ENCODE measurements at regions not wholly inside any gene's neighbourhood (a gene's known extent, or its start where the extent isn't known, plus 50 kb on each side); places are given as distances from the start of the nearest gene placed in this dataset.
"Not testable (repeated sequence)": the region's sequence is repeated elsewhere in the genome, so short reads cannot be mapped to it uniquely, and the experiment has no call there.

- no peak for DNase-seq (ENCODE audit: low spot score)
These were observed 441.5 kb upstream of the PCDH15 start for GRCh38 chr10:55242544-55242943.

DNA sequence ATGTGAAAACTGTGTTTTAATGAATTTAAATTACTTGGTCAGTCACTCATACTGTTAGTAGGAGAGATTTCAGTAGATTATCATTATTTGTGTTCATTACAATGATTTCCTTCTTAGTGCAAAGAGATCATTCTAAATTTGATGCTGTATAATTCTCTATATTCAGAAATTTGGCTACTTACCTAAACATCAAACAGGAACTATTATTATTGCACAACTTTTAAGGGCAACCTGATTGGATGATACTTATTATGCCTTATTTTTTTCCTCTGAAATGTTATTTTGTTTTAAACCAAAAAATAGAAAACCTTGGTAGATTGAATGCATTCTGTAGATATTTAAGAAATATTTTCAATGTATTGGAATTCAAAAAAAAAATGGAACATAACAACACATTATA lies 436.4 kb upstream of the PCDH15 start:
- no peak for DNase-seq (ENCODE audit: low spot score)

DNA sequence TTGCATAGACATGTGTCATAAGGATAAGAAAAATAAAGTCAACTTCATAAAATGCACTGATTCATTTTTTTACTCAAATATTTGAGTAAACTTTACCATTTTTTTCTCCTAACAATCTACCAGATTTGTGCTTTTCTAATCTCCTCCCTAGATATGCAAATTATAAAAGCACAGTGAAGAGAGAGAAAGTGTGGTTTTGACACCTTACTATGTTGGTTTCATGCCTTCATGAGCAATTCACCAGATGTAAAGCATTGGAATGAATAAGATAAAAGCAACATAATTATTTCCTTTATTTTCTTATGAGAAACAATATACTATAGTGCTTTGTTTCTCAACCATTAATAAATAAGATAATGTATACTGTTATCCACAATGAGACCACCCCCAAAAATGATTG lies 432.5 kb upstream of the PCDH15 start:
- DNase-seq (ENCODE audit: low spot score) = no peak

DNA sequence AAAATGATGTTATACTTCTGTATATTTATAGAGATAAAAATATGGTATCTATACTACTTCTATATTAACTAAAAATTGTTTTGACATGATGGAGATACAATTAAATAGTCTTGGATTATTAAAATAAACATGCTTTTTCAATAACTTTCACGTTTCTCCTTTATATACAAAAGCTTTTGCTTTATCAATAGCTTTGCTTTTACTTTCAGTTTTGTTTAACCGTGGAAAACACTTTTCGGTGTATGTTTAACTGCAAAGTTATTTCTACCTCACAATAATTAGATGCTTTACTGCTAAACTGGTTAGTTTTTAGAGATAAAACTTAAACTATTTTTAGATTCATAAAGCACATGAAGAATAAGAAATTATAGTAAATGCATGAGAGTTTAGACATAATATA lies 432.1 kb upstream of the PCDH15 start:
- no peak for DNase-seq (ENCODE audit: low spot score)

GRCh38 chr10:55232553-55232952 lies 431.5 kb upstream of the PCDH15 start:
- DNase-seq (ENCODE audit: low spot score) = no peak

DNA sequence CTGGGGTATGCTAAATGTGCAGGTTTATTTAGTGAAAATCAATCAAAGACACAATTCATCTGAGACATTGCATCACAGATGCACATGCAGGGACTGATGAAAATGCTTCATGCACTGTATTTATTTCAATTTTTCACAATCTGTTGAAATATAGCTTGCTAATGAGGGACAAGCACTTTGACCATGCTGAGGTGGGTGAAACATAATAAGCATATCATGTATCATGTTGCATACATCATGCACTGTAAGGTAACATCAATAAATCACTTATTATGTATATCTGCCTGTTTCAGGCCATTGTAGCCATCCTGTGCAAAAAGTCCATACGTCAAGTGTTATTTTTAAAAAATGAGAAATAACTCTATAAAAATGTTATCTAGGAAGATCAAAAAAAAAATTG lies 426.9 kb upstream of the PCDH15 start:
- no peak for DNase-seq (ENCODE audit: low spot score)

DNA sequence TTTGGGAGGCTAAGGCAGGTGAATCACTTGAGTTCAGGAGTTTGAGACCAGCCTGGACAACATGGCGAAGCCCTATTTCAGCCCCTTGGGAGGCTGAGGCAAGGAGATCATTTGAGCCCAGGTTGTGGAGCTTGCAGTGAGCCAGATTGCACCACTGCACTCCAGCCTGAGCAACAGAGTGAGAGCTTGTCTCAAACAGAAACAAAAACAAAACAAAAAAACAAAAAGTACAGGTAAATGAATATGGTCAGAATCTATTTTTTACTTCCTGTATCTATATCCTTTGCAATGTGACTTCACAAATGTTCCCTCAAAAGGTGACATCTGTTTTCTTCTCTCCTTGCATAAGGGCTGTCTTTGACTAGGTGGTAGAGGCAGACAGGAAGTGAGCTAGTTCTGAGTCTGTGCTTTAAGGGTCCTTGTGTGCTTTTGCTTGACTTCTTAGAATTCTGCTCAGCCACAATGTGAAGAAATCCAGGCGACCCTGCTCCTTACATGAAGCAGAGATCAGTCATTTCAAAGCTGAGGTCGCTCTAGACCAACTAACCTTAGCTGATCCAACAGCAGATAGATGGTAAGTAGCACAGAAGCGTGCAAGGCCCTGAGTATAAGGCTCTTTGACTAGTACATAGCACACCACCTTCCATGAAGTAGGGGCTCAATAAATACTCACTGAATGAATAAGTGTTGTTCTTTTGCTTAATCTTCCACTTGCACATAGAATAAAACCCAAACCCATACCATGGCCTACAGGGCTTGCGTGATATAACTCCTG lies 423.2 kb upstream of the PCDH15 start:
- DNase-seq (ENCODE audit: low spot score) = no peak

DNA sequence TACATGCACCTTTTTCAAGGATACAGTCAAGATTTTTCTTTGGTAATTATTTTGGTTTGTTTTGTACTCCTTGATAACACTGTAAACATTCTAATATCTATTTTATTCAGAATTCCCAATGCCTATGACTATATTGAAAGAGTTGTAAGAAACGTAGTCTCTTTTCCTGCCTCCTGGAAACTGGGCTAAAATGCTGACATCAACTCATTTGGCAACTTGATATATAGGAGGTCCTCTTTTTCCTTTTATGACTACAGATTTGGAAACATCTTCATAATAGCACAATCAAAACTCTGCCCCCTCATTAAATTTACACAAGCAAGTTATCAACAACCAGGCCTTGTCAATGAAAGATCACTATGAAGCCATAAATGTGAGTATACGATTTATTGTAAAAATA lies 422.3 kb upstream of the PCDH15 start:
- no peak for DNase-seq (ENCODE audit: low spot score)

- no peak for DNase-seq (ENCODE audit: low spot score)
These were observed 419.9 kb upstream of the PCDH15 start for GRCh38 chr10:55220975-55221374.

DNA sequence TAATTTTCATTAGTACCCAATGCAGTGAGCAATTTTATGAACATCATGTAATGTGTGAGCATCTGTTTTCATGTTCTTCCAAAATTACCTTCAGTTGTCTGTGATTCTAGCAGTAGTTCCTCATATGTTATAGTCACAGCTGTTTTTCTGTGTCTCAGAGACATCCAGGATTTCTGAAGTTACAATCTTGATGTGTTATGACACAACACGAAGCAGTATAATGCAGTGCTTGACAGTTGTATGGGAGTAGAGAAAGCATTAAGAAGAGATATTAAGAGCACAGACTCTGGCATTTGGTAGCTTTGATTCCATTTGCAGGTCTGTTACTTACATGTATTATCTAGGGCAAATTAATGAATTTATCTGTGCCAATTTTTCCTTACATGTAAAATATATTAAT lies 414.7 kb upstream of the PCDH15 start:
- no peak for DNase-seq (ENCODE audit: low spot score)

DNA sequence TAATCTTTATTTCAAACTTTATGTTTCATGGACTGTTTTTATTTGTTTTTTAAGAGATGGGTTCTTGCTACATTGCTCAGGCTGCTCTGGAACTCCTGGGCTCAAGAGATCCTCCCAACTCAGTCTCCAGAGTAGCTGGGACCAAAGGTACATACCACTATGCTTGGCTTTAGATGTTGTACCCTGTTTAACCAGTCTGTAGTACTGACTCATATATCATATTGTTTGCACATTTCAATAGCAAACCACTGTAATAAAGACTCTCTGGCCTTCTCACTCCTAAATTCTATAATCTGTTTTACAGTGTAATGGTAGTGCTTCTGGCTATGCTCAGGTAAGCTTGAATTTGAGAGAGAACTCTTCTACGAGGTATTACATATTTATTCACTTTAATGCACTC lies 413.6 kb upstream of the PCDH15 start:
- no peak for DNase-seq (ENCODE audit: low spot score)

DNA sequence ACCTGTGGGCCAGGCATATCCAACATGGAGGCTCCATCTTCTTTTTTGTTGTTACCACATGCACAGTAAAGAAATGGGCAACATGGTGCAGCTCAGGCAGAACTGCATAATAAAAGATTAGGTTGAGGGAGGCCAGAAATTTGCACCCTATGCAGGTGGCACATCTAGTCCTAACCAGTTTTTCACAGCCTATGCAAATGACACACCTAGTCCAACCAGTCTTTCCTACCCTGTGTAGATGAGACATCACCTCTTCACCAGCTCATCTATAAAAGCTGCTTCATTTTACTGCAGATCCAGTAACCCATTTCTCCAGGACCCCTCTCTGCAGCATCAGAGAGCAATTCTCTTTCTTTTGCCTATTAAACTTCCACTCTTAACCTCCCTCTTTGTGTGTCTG lies 411.0 kb upstream of the PCDH15 start:
- no peak for DNase-seq (ENCODE audit: low spot score)

DNA sequence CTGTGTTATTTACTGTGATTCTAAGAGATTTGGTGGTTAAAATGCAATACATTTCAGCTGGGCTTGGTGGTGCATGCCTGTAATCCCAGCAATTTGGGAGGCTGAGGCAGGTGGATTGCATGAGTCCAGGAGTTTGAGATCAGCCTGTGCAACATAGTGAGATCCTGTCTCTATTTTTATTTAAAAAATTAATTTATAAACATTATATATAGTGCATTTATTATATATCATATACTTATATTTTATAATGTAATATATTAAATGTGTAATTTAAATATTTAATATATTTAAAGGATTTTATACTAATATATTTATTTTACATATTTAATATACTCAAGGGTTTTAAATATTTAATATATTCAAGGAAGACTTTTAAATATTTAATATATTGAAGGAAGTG lies 402.8 kb upstream of the PCDH15 start:
- no peak for DNase-seq (ENCODE audit: low spot score)

DNA sequence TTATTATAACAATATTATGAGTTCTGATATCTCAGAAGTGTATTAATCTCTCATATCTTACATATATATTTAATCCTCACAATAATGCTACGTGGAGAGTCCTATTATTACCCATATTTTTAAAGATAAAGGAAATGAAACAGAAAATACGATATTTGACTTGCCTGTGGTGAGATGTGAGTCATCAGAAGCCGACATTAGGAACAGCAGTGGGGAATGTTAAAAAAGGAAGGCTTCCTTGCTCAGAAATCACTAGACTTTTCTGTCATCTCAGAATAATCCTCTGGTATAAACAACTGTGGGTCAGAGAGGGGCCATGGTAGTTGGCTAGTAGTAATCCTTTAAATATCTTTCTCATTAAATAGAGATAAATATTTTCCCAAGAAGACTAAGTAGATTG lies 402.3 kb upstream of the PCDH15 start:
- no peak for DNase-seq (ENCODE audit: low spot score)

GRCh38 chr10:55200020-55200419 lies 399.0 kb upstream of the PCDH15 start:
- DNase-seq (ENCODE audit: low spot score) = no peak

- no peak for DNase-seq (ENCODE audit: low spot score)
These were observed 390.3 kb upstream of the PCDH15 start for GRCh38 chr10:55191236-55191860.

GRCh38 chr10:55183993-55184392 lies 383.0 kb upstream of the PCDH15 start:
- DNase-seq (ENCODE audit: low spot score) = no peak

- DNase-seq (ENCODE audit: low spot score) = no peak
These were observed 379.3 kb upstream of the PCDH15 start for GRCh38 chr10:55180357-55180756.

DNA sequence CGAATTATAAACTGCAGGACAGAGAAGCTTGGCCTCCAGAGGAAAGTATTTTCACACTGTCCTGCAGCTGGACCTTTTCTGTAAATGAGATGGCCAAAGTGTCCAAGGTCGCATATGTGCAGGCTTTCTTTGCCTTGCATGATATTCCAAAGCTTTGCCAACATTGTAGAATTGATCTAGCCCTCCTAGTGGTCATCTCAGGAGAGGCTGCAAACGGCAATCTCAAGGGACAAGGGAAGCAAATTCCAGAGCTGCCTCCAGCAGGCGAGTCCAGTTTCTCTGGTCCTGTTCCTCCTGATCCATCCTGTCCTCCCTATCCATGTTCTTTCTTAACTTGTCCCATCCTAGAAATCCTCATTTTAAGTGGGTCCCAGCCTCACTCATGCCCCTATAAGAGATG lies 373.4 kb upstream of the PCDH15 start:
- no peak for DNase-seq (ENCODE audit: low spot score)

- DNase-seq (ENCODE audit: low spot score) = no peak
These were observed 368.5 kb upstream of the PCDH15 start for GRCh38 chr10:55169493-55169892.

GRCh38 chr10:55168343-55168742 lies 367.3 kb upstream of the PCDH15 start:
- no peak for DNase-seq (ENCODE audit: low spot score)

DNA sequence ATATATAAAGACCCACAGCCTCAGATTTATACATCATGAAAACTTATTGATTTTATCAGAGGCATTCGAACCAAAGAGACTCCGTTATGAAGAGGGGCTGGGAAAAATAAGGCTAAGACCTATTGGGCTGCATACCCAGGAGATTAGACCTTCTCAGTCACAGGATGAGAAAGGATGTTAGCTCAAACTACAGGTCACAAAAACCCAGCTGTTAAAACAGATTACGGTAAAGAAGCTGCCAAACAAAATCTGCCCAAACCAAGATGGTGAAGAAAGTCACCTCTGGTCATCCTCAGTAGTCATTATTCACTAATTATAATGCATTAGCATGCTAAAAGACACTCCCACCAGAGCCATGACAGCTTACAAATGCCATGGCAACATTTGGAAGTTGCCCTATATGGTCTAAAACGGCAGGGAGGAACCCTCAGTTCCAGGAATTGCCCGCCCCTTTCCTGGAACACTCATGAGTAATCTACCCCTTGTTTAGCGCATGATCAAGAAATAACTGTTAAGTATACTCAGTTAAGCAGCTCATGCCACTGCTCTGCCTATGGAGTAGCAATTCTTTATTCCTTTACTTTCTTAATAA lies 362.5 kb upstream of the PCDH15 start:
- no peak for DNase-seq (ENCODE audit: low spot score)

DNA sequence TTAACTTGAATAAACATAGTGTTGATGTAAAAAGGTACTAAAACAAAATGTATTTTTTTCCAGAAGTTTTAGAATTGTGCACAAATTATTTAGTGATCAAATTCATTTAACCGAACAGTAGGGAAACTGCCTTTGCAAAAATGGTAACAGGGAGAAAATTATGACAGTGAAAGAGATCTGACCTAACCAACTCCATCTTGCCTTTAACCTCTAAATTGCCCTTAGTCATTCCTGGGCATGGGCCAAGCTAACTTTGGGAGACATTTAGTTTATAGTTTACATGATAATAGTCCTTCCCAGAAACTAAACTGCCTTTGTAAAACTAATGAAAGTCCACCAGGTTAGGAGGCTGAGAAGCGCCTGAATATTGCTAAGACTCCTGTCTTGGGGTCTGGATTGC lies 361.3 kb upstream of the PCDH15 start:
- not testable (repeated sequence) for DNase-seq (ENCODE audit: low spot score)

Measured in NAMALWA (cell line).